GM12878 (cell line): ENCODE measurements at regions not wholly inside any gene's neighbourhood (a gene's known extent, or its start where the extent isn't known, plus 50 kb on each side); places are given as distances from the start of the nearest gene placed in this dataset.

Experiments
- BACH1 ChIP-seq: fragments of 450-650 bp; IDR thresholded peaks from 2 replicates; pipeline ENCODE4 v1.6.1; 2017; ENCODE audit warnings: mild to moderate bottlenecking, borderline replicate concordance
- CEBPB ChIP-seq, 2 experiments: fragments of 150-350 bp in 1 of 2; IDR thresholded peaks; 2 replicates each; pipeline ENCODE4 v1.6.1; 2012 to 2014; ENCODE audit warnings: low read depth in 2 of 2, low read length in 2 of 2, borderline replicate concordance in 1 of 2, inconsistent platforms in 1 of 2
- ESRRA ChIP-seq: IDR thresholded peaks from 2 replicates; pipeline ENCODE4 v1.6.1; 2012; ENCODE audit warnings: mild to moderate bottlenecking, low read length, improper control_type of control experiment
- POLR2A ChIP-seq: IDR thresholded peaks from 2 replicates; pipeline ENCODE4 v1.6.1; 2011; ENCODE audit warnings: low read depth, mild to moderate bottlenecking, low read length
- RAD21 ChIP-seq: IDR thresholded peaks from 2 replicates; pipeline ENCODE4 v1.6.1; 2011; ENCODE audit warnings: mild to moderate bottlenecking, low read depth, low read length, moderate library complexity; ENCODE audit not compliant: insufficient read depth
- RCOR1 ChIP-seq: conservative IDR thresholded peaks from 2 replicates; pipeline ENCODE4 v1.6.1; 2012; ENCODE audit warnings: low read depth, low read length, improper control_type of control experiment
- RFX5 ChIP-seq: IDR thresholded peaks from 2 replicates; pipeline ENCODE4 v1.6.1; 2011; ENCODE audit warnings: low read depth, low read length, improper control_type of control experiment
- SMC3 ChIP-seq: IDR thresholded peaks from 2 replicates; pipeline ENCODE4 v1.6.1; 2011; ENCODE audit warnings: low read length, improper control_type of control experiment, borderline replicate concordance
- SP1 ChIP-seq: IDR thresholded peaks from one replicate; pipeline ENCODE4 v1.6.1; 2011; ENCODE audit warnings: low read depth, low read length
- TCF7 ChIP-seq: IDR thresholded peaks from 2 replicates; pipeline ENCODE4 v1.6.1; 2014; ENCODE audit warnings: antibody characterized with exemption, borderline replicate concordance
- YY1 ChIP-seq: IDR thresholded peaks from 2 replicates; pipeline ENCODE4 v1.6.1; 2011; ENCODE audit warnings: low read depth, mild to moderate bottlenecking, low read length
- ZNF217 ChIP-seq: fragments of 450-650 bp; IDR thresholded peaks from 2 replicates; pipeline ENCODE4 v1.6.1; 2017; ENCODE audit warnings: antibody characterized with exemption, mild to moderate bottlenecking
- TF ChIP-seq, protein P1 (sequence below): IDR thresholded peaks from 2 replicates; pipeline ENCODE4 v1.6.1; 2012; ENCODE audit warnings: low read depth, low read length, improper control_type of control experiment
- TF ChIP-seq, protein P2 (sequence below), 3 experiments: IDR thresholded peaks in 2 of 3; conservative IDR thresholded peaks in 1 of 3; 2 replicates each; pipeline ENCODE4 v1.5.1; 2011; ENCODE audit warnings: low read depth in 3 of 3, low read length in 3 of 3, mild to moderate bottlenecking in 3 of 3, control low read depth in 2 of 3, moderate library complexity in 2 of 3, inconsistent platforms in 1 of 3, mixed read lengths in 1 of 3; ENCODE audit not compliant: control insufficient read depth in 2 of 3, insufficient read depth in 1 of 3; ENCODE audit errors: extremely low read depth in 1 of 3

DNA sequence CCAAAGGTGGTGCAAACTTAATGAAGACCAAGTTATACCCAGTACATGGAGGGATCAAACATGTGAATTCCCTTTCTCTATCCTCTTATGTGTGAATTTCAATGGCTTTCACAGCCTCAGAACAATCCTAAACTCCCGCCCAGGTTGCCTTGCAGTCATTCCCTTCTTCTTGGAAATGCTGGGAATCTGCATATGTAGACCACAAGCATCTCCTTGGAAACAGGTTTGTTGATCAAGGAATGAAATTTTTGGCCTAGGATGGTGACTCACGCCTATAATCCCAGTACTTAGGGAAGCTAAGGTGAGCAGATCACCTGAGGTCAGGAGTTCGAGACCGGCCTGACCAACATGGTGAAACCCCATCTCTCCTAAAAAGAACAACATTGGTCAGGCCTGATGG lies 77.8 kb upstream of the ABI1 start:
- no peak for TF ChIP-seq POLR2A
- TF ChIP-seq RFX5 = no peak
- TF ChIP-seq RAD21 = no peak
- no peak for TF ChIP-seq YY1
- TF ChIP-seq, protein P1, sequence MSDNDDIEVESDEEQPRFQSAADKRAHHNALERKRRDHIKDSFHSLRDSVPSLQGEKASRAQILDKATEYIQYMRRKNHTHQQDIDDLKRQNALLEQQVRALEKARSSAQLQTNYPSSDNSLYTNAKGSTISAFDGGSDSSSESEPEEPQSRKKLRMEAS = no peak
- no peak for TF ChIP-seq CEBPB (IDR thresholded peaks at IDR 0.05; ENCODE audit: borderline replicate concordance in 1 of 2, low read depth in 2 of 2, low read length in 2 of 2)
- TF ChIP-seq, protein P2, sequence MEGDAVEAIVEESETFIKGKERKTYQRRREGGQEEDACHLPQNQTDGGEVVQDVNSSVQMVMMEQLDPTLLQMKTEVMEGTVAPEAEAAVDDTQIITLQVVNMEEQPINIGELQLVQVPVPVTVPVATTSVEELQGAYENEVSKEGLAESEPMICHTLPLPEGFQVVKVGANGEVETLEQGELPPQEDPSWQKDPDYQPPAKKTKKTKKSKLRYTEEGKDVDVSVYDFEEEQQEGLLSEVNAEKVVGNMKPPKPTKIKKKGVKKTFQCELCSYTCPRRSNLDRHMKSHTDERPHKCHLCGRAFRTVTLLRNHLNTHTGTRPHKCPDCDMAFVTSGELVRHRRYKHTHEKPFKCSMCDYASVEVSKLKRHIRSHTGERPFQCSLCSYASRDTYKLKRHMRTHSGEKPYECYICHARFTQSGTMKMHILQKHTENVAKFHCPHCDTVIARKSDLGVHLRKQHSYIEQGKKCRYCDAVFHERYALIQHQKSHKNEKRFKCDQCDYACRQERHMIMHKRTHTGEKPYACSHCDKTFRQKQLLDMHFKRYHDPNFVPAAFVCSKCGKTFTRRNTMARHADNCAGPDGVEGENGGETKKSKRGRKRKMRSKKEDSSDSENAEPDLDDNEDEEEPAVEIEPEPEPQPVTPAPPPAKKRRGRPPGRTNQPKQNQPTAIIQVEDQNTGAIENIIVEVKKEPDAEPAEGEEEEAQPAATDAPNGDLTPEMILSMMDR (IDR thresholded peaks at IDR 0.05 in 2 of 3, conservative IDR thresholded peaks at IDR 0.05 in 1 of 3; ENCODE audit: control insufficient read depth in 2 of 3, extremely low read depth in 1 of 3, insufficient read depth in 1 of 3, low read depth in 3 of 3, low read length in 3 of 3) = no peak
- no peak for TF ChIP-seq ZNF217
- TF ChIP-seq TCF7 = no peak
- no peak for TF ChIP-seq RCOR1
- no peak for TF ChIP-seq ESRRA
- TF ChIP-seq BACH1 = no peak
- no peak for TF ChIP-seq SMC3
- no peak for TF ChIP-seq SP1
